DLD1 (cell line): ENCODE measurements at regions not wholly inside any gene's neighbourhood (a gene's known extent, or its start where the extent isn't known, plus 50 kb on each side); places are given as distances from the start of the nearest gene placed in this dataset.
"Not testable (repeated sequence)": the region's sequence is repeated elsewhere in the genome, so short reads cannot be mapped to it uniquely, and the experiment has no call there.

ENCODE experiments used
- in situ Hi-C: cut with HindIII; loops from 2 replicates; pipeline ENCODE4 v1.10.0; 2017; ENCODE audit warnings: low sequenced_read_pairs

GRCh38 chr6:169861431-169862042, 110.1 kb downstream of the ERMARD start:
- in situ Hi-C loops = no loop called here

- in situ Hi-C loops = no loop called here
Observed at GRCh38 chr6:169859978-169860703, 108.7 kb downstream of the ERMARD start.

DNA sequence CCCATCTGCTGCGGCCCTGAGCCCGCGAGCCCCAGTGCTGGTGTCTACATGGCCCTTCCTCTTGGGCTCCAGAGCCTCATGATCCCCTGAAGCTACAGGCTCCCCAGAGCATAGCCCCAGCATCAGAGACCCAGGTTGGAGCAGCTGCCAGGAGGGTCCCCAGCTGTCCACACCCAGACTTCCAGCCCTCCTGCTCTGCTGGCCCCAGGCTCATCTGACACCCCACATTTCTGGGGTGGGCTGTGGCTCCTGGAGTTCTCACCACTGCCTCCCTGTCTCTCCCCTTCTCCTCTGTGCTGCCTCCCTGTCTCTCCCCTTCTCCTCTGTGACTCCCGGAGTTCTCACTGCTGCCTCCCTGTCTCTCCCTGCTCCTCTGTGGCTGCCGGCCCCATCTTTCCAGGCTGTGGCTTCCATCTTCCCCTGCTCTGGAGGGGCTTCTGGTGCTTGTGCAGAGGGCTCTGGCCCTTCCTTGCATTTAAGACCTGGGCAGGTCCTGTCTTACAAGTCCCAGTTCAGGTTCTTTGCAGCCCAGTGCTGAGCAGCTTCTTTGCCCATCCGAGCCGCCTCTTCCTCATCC, 108.1 kb downstream of the ERMARD start:
- in situ Hi-C loops = no loop called here

DNA sequence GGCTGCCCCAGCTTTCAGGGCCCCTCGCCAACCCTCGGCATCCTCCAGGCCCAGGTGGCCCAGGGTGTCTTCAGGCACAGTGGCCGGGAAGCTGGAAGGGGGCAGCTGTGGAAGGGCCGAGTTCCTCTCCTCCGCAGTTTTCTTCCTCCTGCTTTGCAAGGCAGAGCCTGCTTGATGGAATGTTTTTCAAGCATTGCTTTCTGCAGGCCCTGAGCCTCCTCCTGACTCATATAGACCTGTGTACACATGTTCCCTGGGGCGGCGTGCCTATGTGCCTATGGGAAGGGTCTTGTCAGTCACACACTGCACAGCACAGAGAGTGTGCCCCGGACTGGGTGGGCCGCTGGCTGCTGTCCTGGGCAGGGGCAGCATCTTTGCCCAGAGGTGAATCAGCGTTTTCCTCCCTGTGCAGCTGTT, 107.5 kb downstream of the ERMARD start:
- in situ Hi-C loops = no loop called here

DNA sequence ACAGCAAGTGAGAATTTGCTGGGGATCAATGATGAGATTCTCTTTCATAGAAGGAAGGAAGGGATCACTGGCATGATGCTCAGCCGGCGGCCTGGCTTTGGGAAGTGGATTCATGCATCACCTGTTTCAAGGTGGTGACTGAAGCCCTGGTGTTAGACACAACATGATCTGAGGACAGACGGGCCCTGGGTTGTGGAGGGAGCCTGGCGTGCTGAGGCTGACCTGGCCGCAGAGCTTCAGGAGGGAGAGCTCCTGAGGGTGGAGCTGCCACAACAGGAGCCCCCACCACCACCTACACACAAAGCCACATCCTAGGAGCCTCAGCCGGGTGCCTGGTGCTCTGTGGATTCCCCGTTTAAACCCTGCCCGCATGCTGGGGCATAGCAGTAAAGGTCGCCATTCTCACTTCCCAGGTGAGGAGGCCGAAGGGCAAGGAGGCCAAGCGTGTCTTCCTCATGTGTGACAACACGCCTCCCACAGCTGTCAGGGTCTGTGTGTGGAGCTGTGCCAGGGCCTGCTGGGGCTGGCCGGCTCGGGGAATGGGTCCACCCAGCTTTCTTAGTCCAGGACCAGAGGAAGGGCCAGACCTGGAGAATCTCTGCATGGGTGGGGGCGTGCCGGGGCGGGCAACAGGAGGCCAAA, 107.0 kb downstream of the ERMARD start:
- in situ Hi-C loops = no loop called here

DNA sequence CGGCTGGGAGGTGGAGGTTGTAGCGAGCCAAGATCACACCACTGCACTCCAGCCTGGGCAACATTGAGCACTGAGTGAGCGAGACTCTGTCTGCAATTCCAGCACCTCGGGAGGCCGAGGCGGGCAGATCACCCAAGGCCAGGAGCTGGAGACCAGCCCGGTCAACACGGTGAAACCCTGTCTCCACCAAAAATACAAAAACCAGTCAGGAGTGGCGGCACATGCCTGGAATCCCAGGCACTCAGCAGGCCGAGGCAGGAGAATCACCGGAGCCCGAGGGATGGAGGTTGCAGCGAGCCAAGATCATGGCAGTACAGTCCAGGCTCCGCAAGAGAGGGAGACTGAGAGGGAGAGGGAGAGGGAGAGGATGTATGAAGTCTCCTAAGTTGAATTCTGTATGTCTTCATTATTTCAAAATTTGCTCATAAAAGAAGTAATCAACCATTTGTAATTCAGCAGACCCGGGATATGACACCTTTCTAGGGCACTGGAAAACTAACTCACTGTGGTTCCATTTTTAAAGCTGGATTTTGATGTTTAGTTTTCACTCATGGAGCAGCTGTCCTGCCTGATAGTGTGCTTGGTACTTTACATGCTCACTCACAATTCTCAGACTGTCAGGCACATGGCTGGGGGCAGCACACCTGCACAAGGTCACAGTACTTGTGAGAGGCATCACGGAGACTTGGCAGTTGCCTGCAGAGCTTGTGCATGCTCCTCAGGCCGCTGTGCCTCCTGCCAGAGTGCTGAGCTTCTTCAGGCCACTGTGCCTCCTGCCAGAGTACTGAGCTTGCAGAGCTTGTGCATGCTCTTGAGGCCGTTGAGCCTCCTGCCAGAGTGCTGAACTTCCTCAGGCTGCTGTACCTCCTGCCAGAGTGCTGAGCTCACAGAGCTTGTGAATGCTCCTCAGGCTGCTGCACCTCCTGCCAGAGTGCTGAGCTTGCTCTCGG, 106.2 kb downstream of the ERMARD start:
- in situ Hi-C loops = no loop called here

GRCh38 chr6:169856442-169857342, 105.3 kb downstream of the ERMARD start:
- in situ Hi-C loops = not testable (repeated sequence)

DNA sequence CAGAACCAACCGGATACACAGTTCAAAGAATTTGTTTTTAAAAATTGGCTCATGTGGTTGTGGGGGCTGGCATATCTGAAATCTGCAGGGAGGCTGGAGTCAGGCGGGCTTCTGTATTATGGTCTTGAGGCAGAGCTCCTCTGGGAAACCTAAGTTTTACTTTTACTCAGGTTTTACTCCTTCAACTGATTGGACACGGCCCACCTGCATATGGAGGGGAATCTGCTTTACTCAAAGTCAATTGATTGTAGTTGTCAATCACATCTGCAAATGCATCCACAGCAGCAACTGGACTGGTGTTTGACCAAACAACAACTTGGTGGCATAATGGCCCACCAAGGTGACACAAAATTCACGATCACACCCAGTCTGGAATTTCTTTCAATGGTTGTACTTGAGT, 103.4 kb downstream of the ERMARD start:
- in situ Hi-C loops = no loop called here

DNA sequence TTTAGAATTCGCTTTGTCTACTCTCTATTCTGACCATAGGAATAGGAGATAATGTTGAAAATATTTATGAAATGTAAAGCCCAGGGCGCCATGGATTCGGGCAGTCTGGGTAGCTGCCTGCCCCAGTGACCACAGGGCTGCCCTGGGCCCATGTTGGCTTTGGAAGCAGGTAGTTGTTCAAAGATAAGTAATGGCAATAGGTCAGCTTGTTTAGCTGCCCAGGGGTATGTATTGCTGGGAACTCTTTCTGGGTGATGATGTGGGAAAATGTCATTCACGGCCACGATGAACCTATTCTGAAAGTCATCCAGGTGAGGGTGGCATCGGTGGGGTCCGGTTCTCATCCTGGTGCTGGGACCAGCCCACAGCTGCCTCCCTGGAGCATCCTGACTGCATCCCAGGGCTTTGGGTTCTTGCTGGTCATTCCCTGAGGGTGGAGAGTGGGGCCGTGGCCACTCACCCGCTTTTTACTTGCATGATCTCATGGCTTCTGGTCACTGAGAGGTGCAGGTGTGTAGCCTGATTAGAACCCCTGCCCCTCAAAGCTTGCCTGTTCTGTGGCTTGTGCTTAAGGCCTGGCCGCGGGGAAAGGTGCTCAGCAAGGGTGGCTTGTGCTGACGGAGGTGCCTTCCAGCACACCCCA, 102.8 kb downstream of the ERMARD start:
- in situ Hi-C loops = no loop called here

GRCh38 chr6:169853196-169854082, 102.0 kb downstream of the ERMARD start:
- in situ Hi-C loops = no loop called here

DNA sequence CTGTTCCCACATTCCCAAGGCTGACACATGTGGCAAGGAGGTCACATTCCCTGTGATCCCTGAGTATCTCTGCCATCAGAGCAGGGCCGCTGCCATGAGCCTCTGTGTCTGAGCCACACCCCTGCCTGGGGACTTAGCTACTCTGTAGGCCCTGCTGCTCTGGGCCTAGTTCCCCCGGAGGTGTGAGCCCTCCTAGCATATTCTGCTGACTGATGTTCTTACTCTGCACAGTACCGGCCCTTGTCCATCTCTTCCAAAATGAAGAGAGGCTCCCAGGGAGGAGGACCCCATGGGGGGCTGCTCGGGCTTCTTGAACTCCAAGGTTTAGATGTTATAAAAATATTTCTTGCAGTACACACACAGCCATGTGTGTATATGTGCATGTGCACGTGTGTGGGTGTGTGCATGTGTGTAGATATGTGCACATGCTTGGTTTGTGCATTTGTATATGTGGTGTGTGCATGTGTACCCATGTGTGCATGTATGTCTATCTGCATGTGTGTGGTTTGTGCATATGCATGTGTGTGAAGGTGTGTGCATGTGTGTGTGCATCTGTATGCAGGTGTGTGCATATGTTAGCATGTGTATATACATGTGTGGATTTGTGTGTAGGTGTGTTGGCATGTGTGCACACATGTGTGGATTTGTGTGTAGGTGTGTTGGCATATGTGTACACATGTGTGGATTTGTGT, 101.2 kb downstream of the ERMARD start:
- in situ Hi-C loops = no loop called here

DNA sequence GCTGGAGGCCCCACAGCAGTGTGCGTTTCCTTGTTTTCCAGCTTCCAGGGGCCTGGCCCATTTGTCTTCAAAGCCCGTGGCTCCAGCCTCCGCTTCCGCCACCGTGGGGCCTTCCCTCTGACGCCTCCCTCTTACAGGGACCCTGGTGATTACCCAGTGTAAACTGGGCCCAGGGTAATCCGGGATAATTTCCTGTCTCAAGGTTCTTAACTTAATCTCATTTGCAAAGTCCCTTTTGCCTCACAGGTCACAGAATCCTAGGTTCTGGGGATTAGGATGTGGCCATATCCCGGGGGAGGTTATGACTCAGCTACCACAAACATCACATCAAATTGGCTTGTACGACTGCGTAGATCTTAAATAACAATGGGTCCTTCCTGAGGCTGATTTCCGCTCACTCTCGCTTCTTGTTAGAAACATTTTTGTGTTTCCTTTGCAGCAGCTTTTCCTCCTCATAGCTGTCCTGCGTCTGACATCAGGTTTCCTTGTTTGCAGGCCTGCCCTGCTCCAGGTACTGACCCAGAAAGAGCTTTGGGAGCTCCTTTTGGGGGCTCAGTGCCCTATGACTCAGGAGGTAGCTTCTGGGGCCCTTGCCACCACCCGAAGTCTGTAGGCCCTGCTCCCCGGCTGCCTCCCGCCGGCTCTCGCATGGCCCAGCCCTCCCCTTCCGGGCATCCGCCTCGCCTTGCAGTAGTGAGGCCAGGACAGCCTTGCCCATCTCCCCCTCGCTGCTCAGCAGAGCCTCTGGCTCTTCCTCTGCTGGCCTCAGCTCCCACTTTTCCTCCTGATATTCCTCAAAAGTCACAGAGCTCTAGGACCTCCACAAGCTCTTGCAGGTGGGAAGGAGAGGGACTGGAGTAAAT, 100.5 kb downstream of the ERMARD start:
- in situ Hi-C loops = no loop called here

DNA sequence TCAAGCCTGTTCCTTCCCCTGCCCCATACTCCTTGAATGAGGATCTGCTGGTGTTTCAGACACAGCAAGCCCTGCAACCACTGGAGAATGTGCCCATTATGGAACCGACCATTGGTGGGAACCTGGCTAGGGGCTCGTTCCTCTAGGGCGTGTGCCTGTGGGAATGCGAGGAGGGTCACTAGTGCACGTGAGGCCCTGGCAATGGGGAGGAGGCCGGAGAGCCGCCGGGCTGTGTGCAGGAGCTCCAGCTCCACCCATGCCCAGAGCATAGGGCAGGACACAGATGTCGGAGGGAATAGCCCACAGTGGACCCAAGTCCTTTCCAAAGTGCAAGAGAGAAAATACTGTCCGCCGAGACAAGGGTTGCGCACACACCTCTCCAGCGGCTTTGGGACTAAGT, 99.3 kb downstream of the ERMARD start:
- in situ Hi-C loops = no loop called here

GRCh38 chr6:169850154-169850553, 98.7 kb downstream of the ERMARD start:
- in situ Hi-C loops = no loop called here

DNA sequence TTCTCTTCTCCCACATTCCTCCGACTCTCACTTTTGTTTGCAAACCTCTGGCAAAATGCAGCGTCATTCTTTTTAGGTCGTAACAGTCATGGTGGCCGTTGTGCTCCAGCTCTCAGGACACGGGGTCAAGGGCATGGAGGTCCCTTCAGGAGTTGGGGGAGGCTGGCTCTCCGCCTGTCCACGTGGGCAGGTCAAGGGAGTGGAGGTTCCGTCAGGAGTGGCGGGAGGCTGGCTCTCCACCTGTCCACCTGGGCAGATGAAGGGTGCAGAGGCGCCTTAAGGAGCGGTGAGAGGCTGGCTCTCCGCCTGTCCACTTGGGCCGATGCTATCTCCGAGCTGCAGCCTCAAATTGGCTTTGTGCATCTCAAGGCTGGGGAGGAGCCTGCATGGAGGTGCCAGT, 98.0 kb downstream of the ERMARD start:
- in situ Hi-C loops = no loop called here

- in situ Hi-C loops = no loop called here
Observed at GRCh38 chr6:169848946-169849345, 97.5 kb downstream of the ERMARD start.

DNA sequence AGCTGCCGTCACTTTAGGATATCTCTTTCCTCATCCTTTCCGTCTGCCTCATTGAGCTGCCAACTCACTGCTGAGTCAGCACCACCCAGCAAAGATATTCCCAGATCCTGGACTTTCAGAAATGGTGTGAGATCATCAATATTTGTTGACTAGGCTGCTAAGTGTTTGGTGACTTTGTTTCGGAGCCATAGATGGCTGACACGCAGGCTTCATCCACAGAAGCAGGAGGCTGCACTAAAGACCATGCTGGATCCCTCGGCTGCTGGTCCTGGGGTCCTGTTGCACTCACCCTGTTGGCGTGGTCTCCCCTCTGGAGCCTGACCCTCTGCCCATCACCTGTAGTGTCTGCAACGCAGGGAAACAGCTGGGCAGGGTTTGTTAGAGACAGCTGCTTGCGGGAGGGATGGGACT, 96.5 kb downstream of the ERMARD start:
- in situ Hi-C loops = no loop called here
